ENCODE measurements at regions not wholly inside any gene's neighbourhood (a gene's known extent, or its start where the extent isn't known, plus 50 kb on each side); places are given as distances from the start of the nearest gene placed in this dataset.

DNA sequence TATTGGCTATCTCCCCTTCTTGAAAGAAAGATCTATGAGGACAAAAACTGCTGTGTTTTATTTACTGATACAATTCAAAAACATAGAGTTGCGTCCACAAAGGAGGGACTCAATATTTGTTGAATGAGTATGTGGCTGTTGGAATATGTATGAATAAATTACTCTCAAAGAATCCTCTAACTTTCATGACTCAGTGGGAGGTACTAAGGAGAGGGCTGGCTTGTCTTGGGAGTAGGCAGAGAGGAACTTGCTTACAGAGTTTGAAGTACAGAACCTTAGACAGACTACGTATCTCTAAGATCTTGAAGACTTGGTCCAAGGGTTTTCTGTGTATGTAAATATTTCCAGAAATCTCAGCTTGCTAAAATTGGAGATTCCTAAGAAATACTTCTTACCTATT lies 504.0 kb upstream of the PTCHD4 start:
- intact Hi-C loops (cut with micrococcal nuclease), result no loop called here
- no peaks in the 10 kb centered on the region for H3K36me3 Mint-ChIP-seq (ENCODE audit: low read depth)
- ChIA-PET POLR2A (no interaction called here), CTCF (no interaction called here)
- H3K4me3 Mint-ChIP-seq, result no peak overlapping the region
- peaks cover 11% of the 10 kb centered on the region for H3K9me3 Mint-ChIP-seq
- TF ChIP-seq, protein P1, sequence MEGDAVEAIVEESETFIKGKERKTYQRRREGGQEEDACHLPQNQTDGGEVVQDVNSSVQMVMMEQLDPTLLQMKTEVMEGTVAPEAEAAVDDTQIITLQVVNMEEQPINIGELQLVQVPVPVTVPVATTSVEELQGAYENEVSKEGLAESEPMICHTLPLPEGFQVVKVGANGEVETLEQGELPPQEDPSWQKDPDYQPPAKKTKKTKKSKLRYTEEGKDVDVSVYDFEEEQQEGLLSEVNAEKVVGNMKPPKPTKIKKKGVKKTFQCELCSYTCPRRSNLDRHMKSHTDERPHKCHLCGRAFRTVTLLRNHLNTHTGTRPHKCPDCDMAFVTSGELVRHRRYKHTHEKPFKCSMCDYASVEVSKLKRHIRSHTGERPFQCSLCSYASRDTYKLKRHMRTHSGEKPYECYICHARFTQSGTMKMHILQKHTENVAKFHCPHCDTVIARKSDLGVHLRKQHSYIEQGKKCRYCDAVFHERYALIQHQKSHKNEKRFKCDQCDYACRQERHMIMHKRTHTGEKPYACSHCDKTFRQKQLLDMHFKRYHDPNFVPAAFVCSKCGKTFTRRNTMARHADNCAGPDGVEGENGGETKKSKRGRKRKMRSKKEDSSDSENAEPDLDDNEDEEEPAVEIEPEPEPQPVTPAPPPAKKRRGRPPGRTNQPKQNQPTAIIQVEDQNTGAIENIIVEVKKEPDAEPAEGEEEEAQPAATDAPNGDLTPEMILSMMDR (IDR thresholded peaks at IDR 0.05), result no peak
- no peaks in the 10 kb centered on the region for H3K27me3 Mint-ChIP-seq
- DNase-seq (no peak), ATAC-seq (ENCODE audit: low read depth) (no peak)
- no peaks in the 10 kb centered on the region for H3K4me1 Mint-ChIP-seq
- no peak overlapping the region for H3K27ac Mint-ChIP-seq

DNA sequence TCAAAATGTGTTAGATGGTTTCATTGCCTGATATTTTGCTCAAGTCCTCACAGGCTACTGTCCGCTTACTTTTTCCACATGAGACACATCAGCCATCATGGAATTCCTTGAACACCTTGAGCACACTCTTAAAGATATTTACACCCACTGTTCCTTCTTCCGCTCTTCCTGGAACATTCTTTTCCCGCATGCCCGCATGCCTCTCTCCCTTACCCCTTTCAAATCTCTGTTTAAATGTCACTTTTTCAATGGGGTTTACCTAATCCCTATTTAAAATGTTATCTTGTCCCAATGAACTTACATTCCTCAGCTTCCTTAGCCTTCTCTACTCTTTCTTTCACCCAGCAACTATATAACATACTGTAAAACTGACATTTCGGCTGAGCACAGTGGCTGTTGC lies 503.3 kb upstream of the PTCHD4 start:
- no peaks in the 10 kb centered on the region for H3K36me3 Mint-ChIP-seq (ENCODE audit: low read depth)
- POLR2A ChIA-PET, result no interaction called here
- DNase-seq, result no peak
- ATAC-seq (ENCODE audit: low read depth), result no peak
- peaks cover 14% of the 10 kb centered on the region for H3K9me3 Mint-ChIP-seq
- no peak overlapping the region for H3K27ac Mint-ChIP-seq
- no peak overlapping the region for H3K4me3 Mint-ChIP-seq
- CTCF ChIA-PET, result no interaction called here
- no peaks in the 10 kb centered on the region for H3K27me3 Mint-ChIP-seq
- intact Hi-C loops (cut with micrococcal nuclease), result no loop called here
- H3K4me1 Mint-ChIP-seq, result no peaks in the 10 kb centered on the region
- TF ChIP-seq, protein P1 (IDR thresholded peaks at IDR 0.05), result no peak

DNA sequence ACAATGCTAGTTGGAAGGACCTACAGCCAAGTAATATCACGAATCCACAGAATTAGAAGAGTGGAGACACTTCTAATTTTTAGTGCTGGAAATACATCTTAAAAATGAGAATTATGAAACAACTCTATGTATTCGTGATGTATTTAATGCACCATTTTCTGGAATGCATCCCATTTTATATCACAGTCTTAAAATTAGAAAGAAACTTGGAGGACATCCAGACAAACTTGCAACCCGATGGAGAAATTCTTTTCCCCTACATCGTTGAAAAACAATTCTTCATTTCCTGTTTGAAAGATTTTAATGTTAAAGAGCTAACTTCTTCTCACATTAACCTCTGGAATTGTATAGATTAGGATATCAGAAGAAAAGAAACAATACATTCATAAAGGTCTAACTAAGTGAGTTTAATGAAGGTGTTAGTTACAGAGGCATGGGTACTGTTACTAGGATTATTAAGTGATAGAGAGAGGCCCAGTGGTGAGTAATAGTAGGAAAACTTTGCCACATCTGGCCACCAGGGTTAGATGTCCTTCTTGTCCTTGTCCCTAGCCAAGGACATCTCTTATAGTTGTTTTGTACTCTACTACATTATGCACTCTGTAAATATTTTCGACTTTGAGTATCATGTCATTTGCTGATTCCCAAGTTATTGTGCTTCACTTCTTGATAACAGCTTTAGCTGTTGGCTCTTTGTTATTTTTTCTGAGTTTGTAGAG lies 502.4 kb upstream of the PTCHD4 start:
- intact Hi-C loops (cut with micrococcal nuclease), result no loop called here
- ChIA-PET CTCF (no interaction called here), POLR2A (no interaction called here)
- Mint-ChIP-seq H3K4me1 (no peaks in the 10 kb centered on the region), H3K36me3 (ENCODE audit: low read depth) (no peaks in the 10 kb centered on the region), H3K27ac (no peak overlapping the region), H3K9me3 (peaks cover 14% of the 10 kb centered on the region), H3K4me3 (no peak overlapping the region), H3K27me3 (no peaks in the 10 kb centered on the region)
- no peak for DNase-seq
- no peak for ATAC-seq (ENCODE audit: low read depth)
- TF ChIP-seq, protein P1 (IDR thresholded peaks at IDR 0.05), result no peak

DNA sequence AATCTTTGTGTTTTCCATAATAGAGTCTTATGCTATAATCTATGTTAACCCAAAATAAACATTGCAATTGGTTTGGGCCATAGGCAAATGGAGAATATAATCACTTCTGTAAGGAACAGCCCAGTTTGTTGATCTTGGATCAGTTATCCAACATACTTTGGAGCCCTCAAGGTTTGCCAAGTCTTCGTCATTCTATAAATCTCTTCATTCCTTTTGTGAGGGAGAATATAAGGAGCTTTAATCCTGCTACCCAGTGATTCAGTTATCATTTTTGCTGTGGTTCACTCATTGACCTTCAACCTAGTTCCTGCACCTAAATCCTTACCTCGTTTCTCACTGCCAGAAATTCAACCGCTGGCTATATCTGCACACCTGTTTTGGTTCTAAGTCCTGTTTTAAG lies 500.3 kb upstream of the PTCHD4 start:
- ChIA-PET CTCF (no interaction called here), POLR2A (no interaction called here)
- no peak for ATAC-seq (ENCODE audit: low read depth)
- H3K4me1 Mint-ChIP-seq, result no peaks in the 10 kb centered on the region
- no peak overlapping the region for H3K4me3 Mint-ChIP-seq
- H3K9me3 Mint-ChIP-seq, result peaks cover 9% of the 10 kb centered on the region
- intact Hi-C loops (cut with micrococcal nuclease), result no loop called here
- no peaks in the 10 kb centered on the region for H3K27me3 Mint-ChIP-seq
- TF ChIP-seq, protein P1 (IDR thresholded peaks at IDR 0.05), result no peak
- no peak overlapping the region for H3K27ac Mint-ChIP-seq
- H3K36me3 Mint-ChIP-seq (ENCODE audit: low read depth), result no peaks in the 10 kb centered on the region
- no peak for DNase-seq

DNA sequence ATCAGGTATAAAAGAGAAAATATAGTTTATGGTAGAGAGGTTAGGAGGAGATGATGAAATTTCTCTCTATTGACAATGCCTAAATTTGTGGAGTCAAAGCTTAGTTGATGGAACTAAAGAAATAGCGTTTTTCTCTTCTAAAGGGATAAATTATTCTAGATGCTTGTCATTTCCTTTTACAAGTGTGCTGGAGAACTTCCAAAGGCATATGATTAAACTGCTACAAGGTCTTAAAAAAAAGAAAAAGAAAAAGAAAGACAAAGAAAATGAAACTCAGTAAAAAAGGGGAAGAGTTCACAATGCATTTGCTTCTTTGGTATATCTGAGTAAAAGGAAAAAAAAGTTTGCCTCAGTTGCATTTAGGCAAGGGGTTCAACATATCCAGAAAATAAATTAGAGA lies 499.8 kb upstream of the PTCHD4 start:
- DNase-seq (no peak), ATAC-seq (ENCODE audit: low read depth) (no peak)
- H3K27ac Mint-ChIP-seq, result no peak overlapping the region
- no peaks in the 10 kb centered on the region for H3K36me3 Mint-ChIP-seq (ENCODE audit: low read depth)
- CTCF ChIA-PET, result no interaction called here
- H3K4me1 Mint-ChIP-seq, result no peaks in the 10 kb centered on the region
- TF ChIP-seq, protein P1 (IDR thresholded peaks at IDR 0.05), result no peak
- H3K9me3 Mint-ChIP-seq, result peaks cover 7% of the 10 kb centered on the region
- POLR2A ChIA-PET, result no interaction called here
- no peaks in the 10 kb centered on the region for H3K27me3 Mint-ChIP-seq
- intact Hi-C loops (cut with micrococcal nuclease), result no loop called here
- H3K4me3 Mint-ChIP-seq, result no peak overlapping the region
